SK-N-MC (cell line): ENCODE measurements at regions not wholly inside any gene's neighbourhood (a gene's known extent, or its start where the extent isn't known, plus 50 kb on each side); places are given as distances from the start of the nearest gene placed in this dataset.
"Not testable (repeated sequence)": the region's sequence is repeated elsewhere in the genome, so short reads cannot be mapped to it uniquely, and the experiment has no call there.

Source experiments
- EZH2 ChIP-seq: fragments of 200-600 bp; sonication (generic); IDR thresholded peaks from one replicate; pipeline ENCODE4 v1.6.1; 2017; ENCODE audit warnings: antibody characterized with exemption
- FOXP2 ChIP-seq: optimal IDR thresholded peaks from 2 replicates; pipeline ENCODE3; 2011; ENCODE audit warnings: mild to moderate bottlenecking, moderate library complexity; ENCODE audit not compliant: insufficient read depth; ENCODE audit errors: extremely low read length, control extremely low read depth
- POLR2AphosphoS5 ChIP-seq: IDR thresholded peaks from 2 replicates; pipeline ENCODE4 v1.6.1; 2012; ENCODE audit warnings: mild to moderate bottlenecking, low read depth, low read length, borderline replicate concordance

GRCh38 chr9:41043433-41043832 lies 85.0 kb downstream of the FOXD4L6 start:
- TF ChIP-seq POLR2AphosphoS5, EZH2, FOXP2: not testable (repeated sequence)
